K562 (cell line): ENCODE measurements at regions not wholly inside any gene's neighbourhood (a gene's known extent, or its start where the extent isn't known, plus 50 kb on each side); places are given as distances from the start of the nearest gene placed in this dataset.

Experiments used
- ATAC-seq: fragments of 200-7000 bp; cut with Tn5 transposase; 3 replicates; pipeline ENCODE4 v1.9.1; 2020; ENCODE audit warnings: moderate library complexity
- BruUV-seq: library from RNA; stranded (reverse); fragments of 400-500 nt; replicated peaks from 2 replicates; lab custom pipeline; 2021; lab: Mats Ljungman, UMichigan
- CTCF ChIA-PET: fragments of 300-600 bp; formaldehyde crosslinking; extraction: SDS; loops from one replicate; lab custom pipeline; 2021; ENCODE audit warnings: low intra/inter-chr PET ratio; lab: Yijun Ruan, JAX
- POLR2A ChIA-PET: fragments of 300-600, 350-650 bp; sonication (Branson Sonifier 250); formaldehyde crosslinking; extraction: SDS; loops from one replicate; lab custom pipeline; 2021; ENCODE audit warnings: antibody characterized with exemption, inconsistent platforms; lab: Yijun Ruan, JAX
- DNase-seq, 4 experiments: peaks; one replicate each; pipeline versions ENCODE4 v3.0.0 to v3.0.0-alpha.2; 2011 to 2018; ENCODE audit warnings: low spot score in 3 of 4, mixed read lengths in 3 of 4; ENCODE audit errors: extremely low read depth in 1 of 4
- FAIRE-seq: peaks from 2 replicates; lab custom pipeline; 2011; peaks lifted over from hg19 to GRCh38; lab: Jason Lieb, UNC
- H2AFZ ChIP-seq: 2 replicates; pipeline ENCODE4 v1.6.0; 2011; ENCODE audit warnings: low read depth, low read length, control low read depth, inconsistent platforms
- H3K27ac ChIP-seq: fragments of 200-600 bp; 3 replicates; pipeline ENCODE4 v1.8.0; 2011; ENCODE audit warnings: low read depth, mild to moderate bottlenecking, control low read depth, inconsistent platforms, low read length, moderate library complexity, mixed read lengths; ENCODE audit errors: extremely low read depth
- H3K27me3 ChIP-seq, 2 experiments: fragments of 300-600 bp in 1 of 2; 2 replicates in 1 of 2; 3 replicates in 1 of 2; pipeline versions ENCODE4 v1.6.0 to v1.8.0; 2011; ENCODE audit warnings: inconsistent platforms in 2 of 2, low read length in 2 of 2, mild to moderate bottlenecking in 1 of 2, mixed read lengths in 1 of 2, moderate library complexity in 1 of 2; ENCODE audit not compliant: control insufficient read depth in 2 of 2, insufficient read depth in 2 of 2
- H3K36me3 ChIP-seq: fragments of 300-600 bp; 3 replicates; pipeline ENCODE4 v1.8.0; 2011; ENCODE audit warnings: mild to moderate bottlenecking, low read length, inconsistent platforms; ENCODE audit not compliant: control insufficient read depth, insufficient read depth
- H3K4me1 ChIP-seq, 2 experiments: fragments of 200-600 bp in 1 of 2; replicated peaks in 1 of 2; 2 replicates in 1 of 2; 3 replicates in 1 of 2; pipeline versions ENCODE4 v1.5.1 to v1.8.0; 2011; ENCODE audit warnings: inconsistent platforms in 2 of 2, low read length in 2 of 2, mild to moderate bottlenecking in 1 of 2, mixed read lengths in 1 of 2, moderate library complexity in 1 of 2; ENCODE audit not compliant: control insufficient read depth in 2 of 2, insufficient read depth in 2 of 2
- H3K4me2 ChIP-seq: 2 replicates; pipeline ENCODE4 v1.6.1; 2011; ENCODE audit warnings: low read length, control low read depth, inconsistent platforms, mixed read lengths; ENCODE audit not compliant: insufficient read depth
- H3K4me3 ChIP-seq: fragments of 200-600 bp; sonication (generic), shearing (Covaris generic); 2 replicates; pipeline ENCODE4 v1.5.1; 2016; ENCODE audit warnings: control low read depth, inconsistent platforms
- H3K79me2 ChIP-seq: fragments of 200-600 bp; 3 replicates; pipeline ENCODE4 v1.8.0; 2011; ENCODE audit warnings: low read length, inconsistent platforms; ENCODE audit not compliant: control insufficient read depth, insufficient read depth
- H3K9ac ChIP-seq, 2 experiments: 2 replicates each; pipeline versions ENCODE4 v1.6.0 to v1.6.1; 2011; ENCODE audit warnings: low read depth in 2 of 2, low read length in 2 of 2, control low read depth in 1 of 2, inconsistent platforms in 1 of 2, mild to moderate bottlenecking in 1 of 2, mixed read lengths in 1 of 2; ENCODE audit not compliant: insufficient read depth in 1 of 2
- H3K9me1 ChIP-seq: one replicate; pipeline ENCODE4 v1.6.0; 2011; ENCODE audit warnings: inconsistent platforms, mild to moderate bottlenecking, low read length, moderate library complexity; ENCODE audit not compliant: control insufficient read depth, insufficient read depth
- H3K9me3 ChIP-seq: replicated peaks from 2 replicates; pipeline ENCODE4 v1.5.1; 2011; ENCODE audit warnings: low read depth, low read length, inconsistent platforms; ENCODE audit not compliant: control insufficient read depth, insufficient read depth
- H4K20me1 ChIP-seq: replicated peaks from 2 replicates; pipeline ENCODE4 v1.6.1; 2011; ENCODE audit warnings: low read length, inconsistent platforms, mixed read lengths; ENCODE audit not compliant: control insufficient read depth, insufficient read depth
- BMI1 ChIP-seq: fragments of 150-350 bp; IDR thresholded peaks from 2 replicates; pipeline ENCODE4 v1.6.1; 2014; ENCODE audit warnings: low read length
- E2F1 ChIP-seq: sonication (generic); formaldehyde crosslinking; IDR thresholded peaks from 2 replicates; pipeline ENCODE4 v1.8.1; 2023; ENCODE audit warnings: mild to moderate bottlenecking, missing genetic modification reagents, moderate library complexity
- NFIX ChIP-seq: fragments of 250-450 bp; sonication (Bioruptor Pico); IDR thresholded peaks from 2 replicates; pipeline ENCODE4 v1.4.0; 2020; ENCODE audit warnings: low read depth, mild to moderate bottlenecking, moderate library complexity
- PTTG1 ChIP-seq: fragments of 450-650 bp; IDR thresholded peaks from 2 replicates; pipeline ENCODE4 v1.6.1; 2016; ENCODE audit warnings: low read depth, mild to moderate bottlenecking, missing genetic modification characterization, missing compliant biosample characterization
- SAFB2 ChIP-seq: fragments of 200-400 bp; formaldehyde crosslinking; IDR thresholded peaks from 2 replicates; pipeline ENCODE4 v1.6.1; 2018; ENCODE audit warnings: borderline replicate concordance, low read length, low read depth, moderate library complexity; ENCODE audit not compliant: severe bottlenecking
- SMC3 ChIP-seq: conservative IDR thresholded peaks from 2 replicates; pipeline ENCODE4 v1.6.1; 2011; ENCODE audit warnings: low read depth, low read length, improper control_type of control experiment; ENCODE audit not compliant: insufficient read depth
- TAF1 ChIP-seq: IDR thresholded peaks from 2 replicates; pipeline ENCODE4 v1.6.1; 2011; ENCODE audit warnings: mild to moderate bottlenecking, low read length, moderate library complexity; ENCODE audit not compliant: insufficient read depth, control insufficient read depth, severe bottlenecking; ENCODE audit errors: extremely low read depth
- ZNF311 ChIP-seq: fragments of 250-450 bp; sonication (Bioruptor Pico); IDR thresholded peaks from 2 replicates; pipeline ENCODE4 v1.4.0; 2020; ENCODE audit warnings: mild to moderate bottlenecking, moderate library complexity
- WGBS: fragments of 100-300 bp; shearing (Covaris generic); methylation state at CpG from one replicate; pipeline ENCODE4 v1.1.6; 2016; ENCODE audit warnings: low coverage, mixed read lengths; ENCODE audit not compliant: insufficient coverage; ENCODE audit errors: missing lambda C conversion rate; 5-methylcytosine and 5-hydroxymethylcytosine counted together
- in situ Hi-C: fragments of 300-500 bp; cut with MboI; formaldehyde crosslinking; loops from 4 replicates; pipeline ENCODE4 v1.15.0; 2018; ENCODE audit warnings: inconsistent platforms, mixed read lengths
- intact Hi-C: fragments of 100-400 bp; cut with micrococcal nuclease; formaldehyde crosslinking; loops from 2 replicates; pipeline ENCODE4 v1.14.2; 2022

GRCh38 chr17:79322211-79323123 lies 247.8 kb downstream of the ENGASE start:
- no TSS peak for BruUV-seq
- no peak overlapping the region for H3K4me2 ChIP-seq
- WGBS, result 2% methylated on average over 12 of the region's 14 CpGs
- no peaks in the 10 kb centered on the region for H3K9me1 ChIP-seq
- peaks cover 10% of the 10 kb centered on the region; the same call in 1 of the 2 replicates for H4K20me1 ChIP-seq
- H3K27ac ChIP-seq, result no peak overlapping the region
- H2AFZ ChIP-seq, result no peak overlapping the region
- H3K4me1 ChIP-seq, result no peaks in the 10 kb centered on the region
- ATAC-seq (no peak), DNase-seq (no peak), FAIRE-seq (no peak)
- CTCF ChIA-PET, result no interaction called here
- no peak overlapping the region for H3K4me3 ChIP-seq
- POLR2A ChIA-PET, result interaction anchor here (0.6 kb wide), 1 partner anchor 765 kb away, joined by 3 read pairs; no protein-coding TSS in a partner anchor
- TF ChIP-seq PTTG1 (tag) (no peak), TAF1 (no peak), BMI1 (no peak)
- H3K27me3 ChIP-seq, result peaks cover 2 to 37% of the 10 kb centered on the region in 2 experiments; a peak in 4 of 5 replicates
- H3K9me3 ChIP-seq, result no peaks in the 10 kb centered on the region
- in situ Hi-C loops (no loop called here), intact Hi-C loops (no loop called here)
- no peak overlapping the region for H3K9ac ChIP-seq
- no peaks in the 10 kb centered on the region for H3K79me2 ChIP-seq
- H3K36me3 ChIP-seq, result no peaks in the 10 kb centered on the region

- no peaks in the 10 kb centered on the region for H3K4me1 ChIP-seq
- FAIRE-seq (no peak), DNase-seq (no peak), ATAC-seq (no peak)
- BruUV-seq, result no TSS peak
- no peaks in the 10 kb centered on the region for H3K79me2 ChIP-seq
- H3K9me3 ChIP-seq, result no peaks in the 10 kb centered on the region
- 2% methylated on average over 7 of the region's 7 CpGs for WGBS
- peaks cover 6 to 52% of the 10 kb centered on the region in 2 experiments; a peak in 4 of 5 replicates for H3K27me3 ChIP-seq
- H3K27ac ChIP-seq, result no peak overlapping the region
- H3K4me3 ChIP-seq, result no peak overlapping the region
- no peak overlapping the region for H2AFZ ChIP-seq
- H4K20me1 ChIP-seq, result peaks cover 5% of the 10 kb centered on the region; the same call in 1 of the 2 replicates
- H3K36me3 ChIP-seq, result no peaks in the 10 kb centered on the region
- H3K9me1 ChIP-seq, result no peaks in the 10 kb centered on the region
- H3K9ac ChIP-seq, result no peak overlapping the region
- in situ Hi-C loops, result no loop called here
- intact Hi-C loops, result no loop called here
- no peak overlapping the region for H3K4me2 ChIP-seq
- ChIA-PET CTCF (no interaction called here), POLR2A (no interaction called here)
- no peak for TF ChIP-seq NFIX (CRISPR knock-in tag)
- no peak for TF ChIP-seq ZNF311
- TF ChIP-seq SMC3, result no peak
- TF ChIP-seq E2F1 (CRISPR knock-in tag), result no peak
- no peak for TF ChIP-seq SAFB2
Observed at GRCh38 chr17:79320331-79320730, 245.7 kb downstream of the ENGASE start.
